Bronchial epithelial cell (primary cell): ENCODE measurements at regions not wholly inside any gene's neighbourhood (a gene's known extent, or its start where the extent isn't known, plus 50 kb on each side); places are given as distances from the start of the nearest gene placed in this dataset.
"Not testable (repeated sequence)": the region's sequence is repeated elsewhere in the genome, so short reads cannot be mapped to it uniquely, and the experiment has no call there.

Experiments
- DNase-seq: peaks from one replicate; pipeline ENCODE4 v3.0.0-alpha.2; 2010; ENCODE audit warnings: low read depth
- FAIRE-seq: peaks from 2 replicates; lab custom pipeline; 2011; peaks lifted over from hg19 to GRCh38; lab: Jason Lieb, UNC
- H3K27me3 ChIP-seq: 2 replicates; pipeline ENCODE4 v1.5.1; 2011; ENCODE audit warnings: low read length; ENCODE audit not compliant: control insufficient read depth, insufficient read depth
- H3K36me3 ChIP-seq: 2 replicates; pipeline ENCODE4 v1.5.1; 2011; ENCODE audit warnings: low read length; ENCODE audit not compliant: control insufficient read depth, insufficient read depth
- H3K4me3 ChIP-seq: 2 replicates; pipeline ENCODE4 v1.5.1; 2011; ENCODE audit warnings: mild to moderate bottlenecking, low read depth, low read length, control low read depth
- TF ChIP-seq, protein P1 (sequence below): IDR thresholded peaks from 2 replicates; pipeline ENCODE4 v1.5.1; 2011; ENCODE audit warnings: mild to moderate bottlenecking, moderate library complexity, low read length, control low read depth, inconsistent platforms; ENCODE audit not compliant: insufficient read depth, severe bottlenecking

GRCh38 chr2:77737236-77737635 is 215.1 kb upstream of the LRRTM4 start:
- no peak for DNase-seq
- Histone ChIP-seq H3K4me3 (no peak overlapping the region), H3K36me3 (no peaks in the 10 kb centered on the region), H3K27me3 (no peaks in the 10 kb centered on the region)
- no peak for FAIRE-seq
- TF ChIP-seq, protein P1, sequence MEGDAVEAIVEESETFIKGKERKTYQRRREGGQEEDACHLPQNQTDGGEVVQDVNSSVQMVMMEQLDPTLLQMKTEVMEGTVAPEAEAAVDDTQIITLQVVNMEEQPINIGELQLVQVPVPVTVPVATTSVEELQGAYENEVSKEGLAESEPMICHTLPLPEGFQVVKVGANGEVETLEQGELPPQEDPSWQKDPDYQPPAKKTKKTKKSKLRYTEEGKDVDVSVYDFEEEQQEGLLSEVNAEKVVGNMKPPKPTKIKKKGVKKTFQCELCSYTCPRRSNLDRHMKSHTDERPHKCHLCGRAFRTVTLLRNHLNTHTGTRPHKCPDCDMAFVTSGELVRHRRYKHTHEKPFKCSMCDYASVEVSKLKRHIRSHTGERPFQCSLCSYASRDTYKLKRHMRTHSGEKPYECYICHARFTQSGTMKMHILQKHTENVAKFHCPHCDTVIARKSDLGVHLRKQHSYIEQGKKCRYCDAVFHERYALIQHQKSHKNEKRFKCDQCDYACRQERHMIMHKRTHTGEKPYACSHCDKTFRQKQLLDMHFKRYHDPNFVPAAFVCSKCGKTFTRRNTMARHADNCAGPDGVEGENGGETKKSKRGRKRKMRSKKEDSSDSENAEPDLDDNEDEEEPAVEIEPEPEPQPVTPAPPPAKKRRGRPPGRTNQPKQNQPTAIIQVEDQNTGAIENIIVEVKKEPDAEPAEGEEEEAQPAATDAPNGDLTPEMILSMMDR: no peak

DNA sequence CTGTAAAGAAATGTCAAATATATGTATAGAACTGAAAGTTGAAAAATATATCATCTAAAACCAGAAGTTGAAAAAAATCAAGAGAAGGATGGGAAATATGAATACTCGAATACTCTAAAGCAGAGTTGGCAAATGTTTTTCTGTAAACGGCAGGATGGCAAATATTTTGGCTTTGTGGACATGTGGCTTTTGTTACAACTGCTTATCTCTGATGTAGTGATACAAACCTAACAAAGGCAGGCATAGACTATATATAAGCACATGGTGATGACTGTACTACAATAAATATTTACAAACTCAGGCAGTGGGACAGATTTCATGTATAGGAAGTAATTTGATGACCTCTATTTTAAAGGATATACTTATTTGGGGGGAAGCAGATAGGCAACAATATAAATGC is 224.6 kb upstream of the LRRTM4 start:
- DNase-seq: no peak
- TF ChIP-seq, protein P1: no peak
- FAIRE-seq: no peak
- H3K4me3 ChIP-seq: no peak overlapping the region
- H3K36me3 ChIP-seq: no peaks in the 10 kb centered on the region
- H3K27me3 ChIP-seq: no peaks in the 10 kb centered on the region

DNA sequence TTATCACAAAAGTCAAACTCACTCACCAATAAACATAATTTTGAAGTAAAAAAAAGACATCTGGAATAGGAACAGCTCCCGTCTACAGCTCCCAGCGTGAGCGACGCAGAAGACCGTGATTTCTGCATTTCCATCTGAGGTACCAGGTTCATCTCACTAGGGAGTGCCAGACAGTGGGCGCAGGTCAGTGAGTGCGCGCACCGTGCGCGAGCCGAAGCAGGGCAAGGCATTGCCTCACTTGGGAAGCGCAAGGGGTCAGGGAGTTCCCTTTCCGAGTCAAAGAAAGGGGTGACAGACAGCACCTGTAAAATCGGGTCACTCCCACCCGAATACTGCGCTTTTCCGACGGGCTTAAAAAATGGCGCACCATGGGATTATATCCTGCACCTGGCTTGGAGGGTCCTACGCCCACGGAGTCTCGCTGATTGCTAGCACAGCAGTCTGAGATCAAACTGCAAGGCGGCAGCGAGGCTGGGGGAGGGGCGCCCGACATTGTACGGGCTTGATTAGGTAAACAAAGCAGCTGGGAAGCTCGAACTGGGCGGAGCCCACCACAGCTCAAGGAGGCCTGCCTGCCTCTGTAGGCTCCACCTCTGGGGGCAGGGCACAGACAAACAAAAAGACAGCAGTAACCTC is 231.7 kb upstream of the LRRTM4 start:
- not testable (repeated sequence) for H3K27me3 ChIP-seq, DNase-seq, H3K4me3 ChIP-seq, H3K36me3 ChIP-seq, FAIRE-seq

DNA sequence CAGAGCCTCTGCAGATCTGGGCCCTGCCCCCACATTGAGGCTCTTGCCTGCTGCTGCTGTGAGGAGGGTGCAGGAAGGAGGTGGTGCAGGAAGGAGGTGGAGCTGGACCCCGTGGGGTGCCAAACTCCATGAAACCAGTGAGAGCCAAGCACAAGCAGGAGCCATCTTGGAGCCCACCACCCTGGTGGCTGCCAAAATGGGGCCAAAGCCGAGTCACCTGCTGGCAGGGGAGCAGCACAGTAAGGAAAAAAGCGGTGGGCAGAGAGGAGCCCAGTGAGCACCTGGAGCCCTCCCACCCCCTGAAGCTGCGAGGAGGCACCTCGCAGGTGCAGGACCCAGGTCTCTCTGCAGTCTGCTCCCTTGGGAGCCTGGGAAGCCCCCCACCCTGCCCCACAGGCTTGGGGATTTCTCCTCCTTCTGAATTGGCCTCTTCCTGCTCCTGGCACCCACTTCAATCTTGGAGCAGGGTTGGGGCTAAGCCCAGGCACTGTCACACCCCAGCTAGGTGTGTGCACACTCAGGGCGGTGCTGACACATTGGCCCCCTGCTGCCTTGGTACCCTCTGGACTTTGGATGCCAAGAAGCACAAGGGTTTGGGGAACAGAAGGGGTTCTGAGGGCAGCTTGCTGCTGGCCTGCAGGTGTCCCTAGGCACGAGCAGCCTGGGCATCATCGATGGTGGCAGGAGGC is 245.4 kb upstream of the LRRTM4 start:
- DNase-seq (no peak), FAIRE-seq (no peak)
- H3K36me3 ChIP-seq: no peaks in the 10 kb centered on the region
- no peaks in the 10 kb centered on the region for H3K27me3 ChIP-seq
- no peak overlapping the region for H3K4me3 ChIP-seq
- TF ChIP-seq, protein P1: no peak

- H3K36me3 ChIP-seq: no peaks in the 10 kb centered on the region
- DNase-seq: no peak
- TF ChIP-seq, protein P1: no peak
- FAIRE-seq: no peak
- no peaks in the 10 kb centered on the region for H3K27me3 ChIP-seq
- H3K4me3 ChIP-seq: no peak overlapping the region
These were observed 246.3 kb upstream of the LRRTM4 start for GRCh38 chr2:77768508-77768907.

GRCh38 chr2:77778917-77779316 is 256.7 kb upstream of the LRRTM4 start:
- FAIRE-seq: no peak
- Histone ChIP-seq H3K27me3 (no peaks in the 10 kb centered on the region), H3K36me3 (no peaks in the 10 kb centered on the region), H3K4me3 (no peak overlapping the region)
- DNase-seq: no peak
- TF ChIP-seq, protein P1: no peak

DNA sequence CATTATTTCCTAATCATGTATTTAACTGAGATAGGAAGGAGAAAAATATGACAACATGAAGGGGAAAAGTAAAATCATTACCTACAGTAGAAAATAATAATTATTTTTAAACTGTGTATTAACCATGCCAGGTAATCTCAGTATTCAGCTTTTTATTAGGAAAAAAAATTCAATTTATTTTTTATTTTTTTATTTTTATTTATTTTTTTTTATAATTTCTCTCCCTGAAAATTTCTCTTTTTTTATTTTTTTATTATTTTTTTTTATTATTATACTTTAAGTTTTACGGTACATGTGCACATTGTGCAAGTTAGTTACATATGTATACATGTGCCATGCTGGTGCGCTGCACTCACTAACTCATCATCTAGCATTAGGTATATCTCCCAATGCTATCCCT is 271.3 kb upstream of the LRRTM4 start:
- DNase-seq, H3K4me3 ChIP-seq, FAIRE-seq, H3K36me3 ChIP-seq, H3K27me3 ChIP-seq: not testable (repeated sequence)
